Endothelial cell of umbilical vein (primary cell): ENCODE measurements at regions not wholly inside any gene's neighbourhood (a gene's known extent, or its start where the extent isn't known, plus 50 kb on each side); places are given as distances from the start of the nearest gene placed in this dataset.

ENCODE experiments used
- BruUV-seq: library from RNA; stranded (reverse); fragments of 400-500 nt; replicated peaks from 2 replicates; lab custom pipeline; 2021; lab: Mats Ljungman, UMichigan
- CTCF ChIA-PET: fragments of 300-600, 350-600 bp; sonication (Branson Sonifier 250); formaldehyde crosslinking; loops from one replicate; lab custom pipeline; 2021; ENCODE audit warnings: antibody characterized with exemption, inconsistent platforms; lab: Charles Lee
- POLR2A ChIA-PET: fragments of 300-600, 350-600 bp; sonication (Branson Sonifier 250); formaldehyde crosslinking; loops from one replicate; lab custom pipeline; 2021; ENCODE audit warnings: antibody characterized with exemption, inconsistent platforms; lab: Charles Lee
- DNase-seq: peaks from one replicate; pipeline ENCODE4 v3.0.0-alpha.2; 2011; ENCODE audit warnings: low read depth, low spot score
- FAIRE-seq: peaks from 2 replicates; lab custom pipeline; 2011; peaks lifted over from hg19 to GRCh38; lab: Jason Lieb, UNC
- H2AFZ ChIP-seq: 2 replicates; pipeline ENCODE4 v1.6.0; 2012; ENCODE audit warnings: low read depth, low read length, control low read depth, inconsistent platforms
- H3K27ac ChIP-seq: 2 replicates; pipeline ENCODE4 v1.5.1; 2011; ENCODE audit warnings: low read depth, mild to moderate bottlenecking, control low read depth, low read length, moderate library complexity; ENCODE audit not compliant: insufficient read depth
- H3K27me3 ChIP-seq, 2 experiments: 2 replicates each; pipeline versions ENCODE4 v1.6.0 to v1.6.1; 2011; ENCODE audit warnings: low read length in 2 of 2, mixed read lengths in 1 of 2; ENCODE audit not compliant: control insufficient read depth in 2 of 2, insufficient read depth in 2 of 2
- H3K36me3 ChIP-seq, 2 experiments: 2 replicates in 1 of 2; 3 replicates in 1 of 2; pipeline ENCODE4 v1.5.1; 2011; ENCODE audit warnings: low read length in 2 of 2, mild to moderate bottlenecking in 1 of 2, moderate library complexity in 1 of 2; ENCODE audit not compliant: control insufficient read depth in 2 of 2, insufficient read depth in 2 of 2; ENCODE audit errors: extremely low read depth in 1 of 2
- H3K4me1 ChIP-seq: 3 replicates; pipeline ENCODE4 v1.5.1; 2011; ENCODE audit warnings: mild to moderate bottlenecking, low read length; ENCODE audit not compliant: control insufficient read depth, insufficient read depth; ENCODE audit errors: extremely low read depth
- H3K4me2 ChIP-seq: 2 replicates; pipeline ENCODE4 v1.6.1; 2011; ENCODE audit warnings: low read length, control low read depth, mixed read lengths; ENCODE audit not compliant: insufficient read depth
- H3K4me3 ChIP-seq, 3 experiments: fragments of 200-600 bp in 1 of 3; sonication (generic), shearing (Covaris generic) in 1 of 3; replicated peaks in 1 of 3; 2 replicates each; pipeline ENCODE4 v1.5.1; 2011 to 2016; ENCODE audit warnings: control low read depth in 3 of 3, low read length in 3 of 3, mild to moderate bottlenecking in 2 of 3, inconsistent platforms in 1 of 3, low read depth in 1 of 3, moderate library complexity in 1 of 3; ENCODE audit not compliant: insufficient read depth in 1 of 3
- H3K79me2 ChIP-seq: 2 replicates; pipeline ENCODE4 v1.6.0; 2012; ENCODE audit warnings: low read length, inconsistent platforms; ENCODE audit not compliant: control insufficient read depth, insufficient read depth
- H3K9ac ChIP-seq: replicated peaks from 2 replicates; pipeline ENCODE3; 2011; ENCODE audit warnings: low read length, control low read depth; ENCODE audit not compliant: insufficient read depth; ENCODE audit errors: extremely low read depth
- H3K9me1 ChIP-seq: replicated peaks from 3 replicates; pipeline ENCODE4 v1.6.0; 2011; ENCODE audit warnings: mild to moderate bottlenecking, low read length; ENCODE audit not compliant: control insufficient read depth, insufficient read depth; ENCODE audit errors: extremely low read depth
- H3K9me3 ChIP-seq: replicated peaks from 2 replicates; pipeline ENCODE4 v1.5.1; 2012; ENCODE audit warnings: low read length, inconsistent platforms; ENCODE audit not compliant: control insufficient read depth, insufficient read depth
- H4K20me1 ChIP-seq: replicated peaks from 2 replicates; pipeline ENCODE3; 2011; ENCODE audit warnings: mild to moderate bottlenecking, low read length; ENCODE audit not compliant: control insufficient read depth, insufficient read depth; ENCODE audit errors: extremely low read depth
- EZH2 ChIP-seq: IDR thresholded peaks from 2 replicates; pipeline ENCODE4 v1.6.1; 2012; ENCODE audit warnings: borderline replicate concordance, low read depth, mild to moderate bottlenecking, moderate library complexity, low read length, inconsistent platforms; ENCODE audit not compliant: severe bottlenecking
- FOS ChIP-seq: IDR thresholded peaks from 2 replicates; pipeline ENCODE4 v1.6.1; 2011; ENCODE audit warnings: mild to moderate bottlenecking, low read length, moderate library complexity, borderline replicate concordance; ENCODE audit not compliant: insufficient read depth
- GATA2 ChIP-seq: IDR thresholded peaks from 2 replicates; pipeline ENCODE4 v1.7.0; 2011; ENCODE audit warnings: low read depth, mild to moderate bottlenecking, moderate library complexity, mixed read lengths, low read length; ENCODE audit not compliant: insufficient read length, insufficient read depth
- JUN ChIP-seq: IDR thresholded peaks from 2 replicates; pipeline ENCODE4 v1.6.1; 2011; ENCODE audit warnings: borderline replicate concordance, low read depth; ENCODE audit not compliant: insufficient read length, insufficient read depth
- POLR2A ChIP-seq: IDR thresholded peaks from 2 replicates; pipeline ENCODE4 v1.6.1; 2012; ENCODE audit warnings: low read depth, mild to moderate bottlenecking, control low read depth, low read length
- POLR2AphosphoS5 ChIP-seq: IDR thresholded peaks from 2 replicates; pipeline ENCODE4 v1.6.1; 2012; ENCODE audit warnings: low read depth, mild to moderate bottlenecking, control low read depth, low read length, moderate library complexity; ENCODE audit not compliant: insufficient read depth
- dilution Hi-C: fragments of 300-500 bp; cut with MboI; formaldehyde crosslinking; loops from one replicate; pipeline ENCODE4 v1.15.0; 2019; ENCODE audit warnings: low sequenced_read_pairs; ENCODE audit not compliant: extremely low pct_ligation_motif_present
- intact Hi-C: fragments of 100-400 bp; cut with micrococcal nuclease; formaldehyde crosslinking; loops from one replicate; pipeline ENCODE4 v1.10.0; 2022
- TF ChIP-seq, protein P1 (sequence below), 2 donors: IDR thresholded peaks; 1 replicate in 1 of 2; 2 replicates in 1 of 2; pipeline ENCODE4 v1.5.1; 2011; ENCODE audit warnings: low read length in 2 of 2, mild to moderate bottlenecking in 2 of 2, moderate library complexity in 2 of 2, control low read depth in 1 of 2, inconsistent platforms in 1 of 2, low read depth in 1 of 2; ENCODE audit not compliant: insufficient read depth in 1 of 2; ENCODE audit errors: extremely low read depth in 1 of 2
- TF ChIP-seq, protein P2 (sequence below): IDR thresholded peaks from 2 replicates; pipeline ENCODE4 v1.6.1; 2011; ENCODE audit not compliant: insufficient read depth, insufficient read length

DNA sequence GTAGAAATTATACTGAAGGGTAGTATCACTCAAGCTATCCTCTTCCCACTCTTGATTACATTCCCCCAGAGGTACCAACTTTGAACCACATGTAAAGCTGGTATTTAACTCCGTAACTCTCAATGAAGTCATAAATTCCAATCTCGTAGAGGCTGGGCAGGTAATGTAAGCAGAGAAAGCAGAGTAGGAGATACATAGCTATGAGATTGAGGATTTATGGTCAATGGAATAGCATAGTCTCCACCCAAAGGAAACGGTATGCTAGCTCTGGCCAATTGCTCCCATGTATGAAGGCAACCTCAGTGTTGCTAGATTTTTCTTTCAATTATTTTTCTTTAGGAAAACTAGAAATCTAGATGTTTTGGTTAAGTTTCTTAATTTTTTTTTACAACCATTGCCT is 163.1 kb upstream of the NRIP1 start:
- DNase-seq (no peak), FAIRE-seq (no peak)
- Histone ChIP-seq H3K79me2 (no peaks in the 10 kb centered on the region), H3K36me3 (no peaks in the 10 kb centered on the region), H3K9me3 (no peaks in the 10 kb centered on the region), H3K4me2 (no peak overlapping the region), H2AFZ (no peak overlapping the region), H3K27ac (no peak overlapping the region), H3K9me1 (no peaks in the 10 kb centered on the region), H3K4me1 (no peaks in the 10 kb centered on the region), H3K9ac (no peak overlapping the region), H4K20me1 (no peaks in the 10 kb centered on the region), H3K27me3 (no peaks in the 10 kb centered on the region), H3K4me3 (no peak overlapping the region)
- POLR2A ChIA-PET, result interaction anchor here (0.7 kb wide), 1 partner anchor 509 kb away, joined by 3 read pairs; no protein-coding TSS in a partner anchor
- intact Hi-C loops (no loop called here), dilution Hi-C loops (no loop called here)
- TF ChIP-seq POLR2AphosphoS5, result no peak
- CTCF ChIA-PET, result no interaction called here
- no TSS peak for BruUV-seq

DNA sequence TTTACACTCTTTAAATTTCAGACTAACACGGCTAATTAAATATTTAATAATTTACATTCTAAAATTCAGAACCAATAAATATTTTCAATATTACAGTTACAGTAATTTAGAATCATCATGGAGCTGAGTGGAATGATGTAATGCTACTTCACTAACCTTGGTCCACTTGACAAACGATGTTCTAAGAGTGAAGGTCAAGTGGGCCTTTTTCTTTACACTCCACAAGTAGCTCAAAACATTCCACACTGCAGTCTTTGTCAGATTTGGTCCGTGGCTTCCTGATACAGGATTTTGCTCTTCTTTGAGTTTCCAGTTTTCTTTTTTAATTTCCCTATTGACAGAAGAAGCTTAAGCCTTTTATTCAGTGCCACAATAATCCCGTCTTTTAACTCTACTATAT is 164.6 kb upstream of the NRIP1 start:
- H3K9me1 ChIP-seq, result no peaks in the 10 kb centered on the region
- DNase-seq, result no peak
- H2AFZ ChIP-seq, result no peak overlapping the region
- no peak overlapping the region for H3K27ac ChIP-seq
- POLR2A ChIA-PET, result no interaction called here
- no peaks in the 10 kb centered on the region for H3K27me3 ChIP-seq
- BruUV-seq, result no TSS peak
- no peaks in the 10 kb centered on the region for H4K20me1 ChIP-seq
- H3K4me1 ChIP-seq, result no peaks in the 10 kb centered on the region
- H3K4me3 ChIP-seq, result no peak overlapping the region
- FAIRE-seq, result no peak
- TF ChIP-seq, protein P1, sequence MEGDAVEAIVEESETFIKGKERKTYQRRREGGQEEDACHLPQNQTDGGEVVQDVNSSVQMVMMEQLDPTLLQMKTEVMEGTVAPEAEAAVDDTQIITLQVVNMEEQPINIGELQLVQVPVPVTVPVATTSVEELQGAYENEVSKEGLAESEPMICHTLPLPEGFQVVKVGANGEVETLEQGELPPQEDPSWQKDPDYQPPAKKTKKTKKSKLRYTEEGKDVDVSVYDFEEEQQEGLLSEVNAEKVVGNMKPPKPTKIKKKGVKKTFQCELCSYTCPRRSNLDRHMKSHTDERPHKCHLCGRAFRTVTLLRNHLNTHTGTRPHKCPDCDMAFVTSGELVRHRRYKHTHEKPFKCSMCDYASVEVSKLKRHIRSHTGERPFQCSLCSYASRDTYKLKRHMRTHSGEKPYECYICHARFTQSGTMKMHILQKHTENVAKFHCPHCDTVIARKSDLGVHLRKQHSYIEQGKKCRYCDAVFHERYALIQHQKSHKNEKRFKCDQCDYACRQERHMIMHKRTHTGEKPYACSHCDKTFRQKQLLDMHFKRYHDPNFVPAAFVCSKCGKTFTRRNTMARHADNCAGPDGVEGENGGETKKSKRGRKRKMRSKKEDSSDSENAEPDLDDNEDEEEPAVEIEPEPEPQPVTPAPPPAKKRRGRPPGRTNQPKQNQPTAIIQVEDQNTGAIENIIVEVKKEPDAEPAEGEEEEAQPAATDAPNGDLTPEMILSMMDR (IDR thresholded peaks at IDR 0.05; ENCODE audit: extremely low read depth in 1 of 2, insufficient read depth in 1 of 2, low read depth in 1 of 2, low read length in 2 of 2), result no peak
- TF ChIP-seq POLR2A (no peak), JUN (no peak), GATA2 (no peak), EZH2 (no peak), FOS (no peak)
- TF ChIP-seq, protein P2, sequence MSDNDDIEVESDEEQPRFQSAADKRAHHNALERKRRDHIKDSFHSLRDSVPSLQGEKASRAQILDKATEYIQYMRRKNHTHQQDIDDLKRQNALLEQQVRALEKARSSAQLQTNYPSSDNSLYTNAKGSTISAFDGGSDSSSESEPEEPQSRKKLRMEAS, result no peak
- intact Hi-C loops, result no loop called here
- CTCF ChIA-PET, result no interaction called here
- no peak overlapping the region for H3K4me2 ChIP-seq
- no peak overlapping the region for H3K9ac ChIP-seq
- H3K9me3 ChIP-seq, result no peaks in the 10 kb centered on the region
- no peaks in the 10 kb centered on the region for H3K79me2 ChIP-seq
- dilution Hi-C loops, result no loop called here
- H3K36me3 ChIP-seq, result no peaks in the 10 kb centered on the region
